GM19463 (cell line): ENCODE measurements at regions not wholly inside any gene's neighbourhood (a gene's known extent, or its start where the extent isn't known, plus 50 kb on each side); places are given as distances from the start of the nearest gene placed in this dataset.

Experiments
- ATAC-seq: cut with Tn5 transposase; IDR thresholded peaks from one replicate; pipeline ENCODE4 v1.9.1; 2021; ENCODE audit warnings: mild to moderate bottlenecking, moderate library complexity; ENCODE audit not compliant: unreplicated experiment

DNA sequence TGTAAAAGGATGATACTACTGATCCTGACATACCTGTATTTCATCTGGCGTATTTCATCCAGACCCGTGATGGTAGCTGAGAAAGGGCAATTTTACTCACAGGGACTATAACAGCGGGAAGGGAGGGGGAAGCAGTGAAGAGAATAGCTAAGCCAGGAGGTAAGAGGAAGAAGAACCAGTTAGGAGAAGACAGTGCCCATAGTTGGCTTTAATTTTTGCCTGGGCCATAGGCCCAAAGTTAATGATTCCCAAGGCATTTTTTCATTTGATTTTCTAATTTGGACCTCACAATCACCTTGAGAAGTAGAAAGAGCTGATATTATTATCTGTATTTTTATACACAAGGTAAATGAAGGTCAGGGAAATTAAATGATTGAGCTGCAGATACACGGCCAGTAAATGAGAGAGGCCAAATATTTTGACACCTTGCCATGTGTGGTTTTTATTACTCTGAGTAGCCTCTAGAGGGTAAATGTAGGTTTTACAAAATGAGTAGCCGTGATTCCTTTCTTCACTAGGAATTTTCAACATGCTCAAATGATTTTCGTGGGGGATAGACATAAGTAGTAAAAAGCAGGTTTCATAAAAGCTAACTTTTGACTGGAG, 382.2 kb downstream of the FUT8 start:
- ATAC-seq = no peak

DNA sequence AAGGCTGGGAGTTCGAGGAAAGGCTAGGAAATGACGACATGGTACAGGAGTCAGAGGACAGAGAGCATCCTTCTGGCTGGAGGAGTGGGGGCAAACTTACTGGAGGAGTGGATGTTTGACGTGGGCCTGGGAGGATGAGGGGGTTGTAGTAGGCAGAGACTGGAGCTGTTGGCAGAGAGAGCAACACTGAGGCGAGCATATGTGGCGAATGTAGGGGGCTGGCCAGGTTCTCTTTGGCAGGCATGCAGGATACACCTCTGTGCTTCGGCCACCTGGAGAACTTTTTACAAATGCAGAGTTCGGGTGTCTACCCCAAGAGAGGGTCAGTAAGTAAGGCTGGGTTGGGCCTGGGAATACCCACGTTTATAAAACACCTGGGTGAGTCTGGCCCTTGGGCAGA, 385.7 kb downstream of the FUT8 start:
- no peak for ATAC-seq

DNA sequence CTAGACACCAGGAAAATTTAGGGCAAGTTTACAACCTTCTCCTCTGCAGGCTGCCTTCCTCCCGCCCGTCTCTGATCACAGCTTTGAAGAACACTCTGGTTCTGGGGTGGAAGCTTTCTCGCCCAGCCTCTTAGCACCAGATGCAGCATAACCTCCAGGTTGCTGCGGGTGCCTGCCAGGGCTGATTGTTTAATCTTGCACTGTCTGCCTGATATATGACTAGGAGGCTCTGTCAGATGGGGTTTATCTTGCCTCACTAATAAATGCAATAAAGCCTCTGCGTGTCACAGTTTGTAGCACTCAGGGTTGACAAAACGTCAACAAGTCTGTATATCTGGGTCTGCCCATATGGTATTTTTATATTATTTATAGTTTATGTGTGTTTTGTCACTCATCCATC, 388.2 kb downstream of the FUT8 start:
- no peak for ATAC-seq

DNA sequence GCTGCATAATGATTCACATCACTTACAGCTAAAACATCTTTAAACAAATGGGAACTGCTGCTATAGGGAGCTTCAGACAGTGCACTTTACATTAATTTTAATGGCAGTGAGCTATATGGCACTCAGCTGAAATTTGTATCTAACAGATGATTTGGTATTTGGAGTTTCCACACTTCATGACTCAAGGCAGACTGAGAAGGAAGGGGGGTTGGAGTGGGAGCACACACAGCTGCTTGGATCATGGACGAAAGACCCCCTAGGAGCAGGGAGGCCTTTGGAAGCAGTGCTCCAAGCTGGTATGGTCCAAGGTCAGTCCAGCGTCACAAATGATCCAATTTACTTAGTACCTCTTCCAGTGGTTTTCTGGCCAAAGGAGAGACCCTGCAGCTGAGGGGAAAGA, 389.7 kb downstream of the FUT8 start:
- no peak for ATAC-seq

DNA sequence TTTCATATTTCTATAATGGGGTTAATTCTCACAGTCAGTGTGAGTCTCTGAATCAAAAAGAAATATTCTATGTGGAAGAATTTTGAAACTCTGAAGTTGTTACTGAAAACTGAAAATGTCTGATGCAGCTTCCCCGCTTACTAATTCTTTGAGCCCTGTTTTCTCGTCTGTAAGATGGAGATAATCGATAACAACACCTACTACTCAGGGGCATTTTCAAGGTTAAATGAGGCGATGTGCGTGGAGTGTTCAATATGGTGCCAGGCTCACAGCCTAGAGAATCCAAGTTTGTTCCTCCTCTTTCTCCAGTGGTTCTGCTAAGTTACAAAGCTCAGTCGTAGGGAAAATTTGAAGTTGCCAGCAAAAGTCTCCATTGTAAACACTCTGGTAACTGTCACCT, 391.4 kb downstream of the FUT8 start:
- no peak for ATAC-seq

DNA sequence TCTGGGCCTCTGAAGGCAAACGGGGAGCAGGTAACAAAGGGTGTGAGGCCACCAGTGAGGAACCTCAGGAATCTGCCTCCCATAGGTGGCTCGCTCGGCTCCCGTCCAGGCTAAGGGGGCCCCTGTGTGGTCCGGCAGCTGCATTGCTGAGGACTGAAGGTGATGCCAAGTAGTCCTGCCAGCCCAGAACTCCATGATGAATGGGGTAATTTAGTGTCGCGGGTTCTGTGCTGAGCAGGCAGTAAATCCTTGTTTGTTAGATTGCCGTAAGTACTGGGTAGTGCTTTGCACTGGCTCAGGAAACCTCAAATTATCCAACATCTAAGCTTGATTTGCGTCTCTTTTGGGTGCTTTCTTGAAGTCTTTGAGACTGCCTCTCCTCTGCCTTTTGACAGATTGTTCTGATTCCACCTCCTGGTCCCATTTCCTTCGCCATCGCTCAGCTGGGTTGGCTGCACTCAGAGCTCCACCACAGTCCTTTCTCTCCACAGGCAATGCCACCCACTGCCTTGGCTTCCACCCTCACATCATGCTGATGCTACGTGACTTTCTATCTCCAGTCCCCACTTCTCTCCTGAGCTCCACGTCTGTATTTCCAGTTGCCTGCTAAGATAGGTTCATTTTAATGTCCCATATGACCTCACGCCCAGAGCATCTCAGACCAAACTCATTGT, 392.0 kb downstream of the FUT8 start:
- no peak for ATAC-seq

DNA sequence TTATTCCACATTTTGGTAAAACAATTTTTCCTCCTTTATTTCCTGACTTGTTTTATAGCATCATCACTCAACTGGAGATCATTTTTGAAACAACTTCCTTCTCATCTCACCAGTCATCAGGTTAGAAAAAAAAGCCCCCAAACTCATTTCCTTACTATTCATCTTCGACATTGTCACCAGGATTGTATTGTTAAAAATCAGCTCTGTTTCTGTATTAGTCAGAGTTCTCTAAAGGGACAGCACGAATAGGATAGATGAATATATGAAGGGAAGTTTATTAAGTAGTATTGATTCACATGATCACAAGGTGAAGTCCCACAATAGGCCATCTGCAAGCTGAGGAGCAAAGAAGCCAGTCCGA, 392.6 kb downstream of the FUT8 start:
- no peak for ATAC-seq

DNA sequence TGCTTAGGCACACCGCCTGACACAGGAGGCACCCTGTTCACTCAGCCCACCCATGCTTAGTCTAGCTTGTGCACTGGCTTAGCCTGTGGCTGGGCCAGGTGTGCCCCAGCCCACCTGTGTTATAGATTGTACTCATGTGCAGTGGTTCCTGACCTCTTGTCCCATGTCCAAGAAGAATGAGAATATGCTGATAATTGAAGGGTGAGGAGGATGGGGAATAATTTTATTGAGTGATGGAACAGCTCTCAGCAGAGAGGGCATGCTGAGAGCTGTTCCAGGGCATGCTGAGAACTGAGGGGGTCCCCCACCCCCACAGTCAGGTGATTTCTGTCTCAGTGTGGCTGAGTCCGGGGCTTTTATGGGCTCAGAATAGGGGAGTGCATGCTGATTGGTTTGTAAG, 395.9 kb downstream of the FUT8 start:
- ATAC-seq = no peak

DNA sequence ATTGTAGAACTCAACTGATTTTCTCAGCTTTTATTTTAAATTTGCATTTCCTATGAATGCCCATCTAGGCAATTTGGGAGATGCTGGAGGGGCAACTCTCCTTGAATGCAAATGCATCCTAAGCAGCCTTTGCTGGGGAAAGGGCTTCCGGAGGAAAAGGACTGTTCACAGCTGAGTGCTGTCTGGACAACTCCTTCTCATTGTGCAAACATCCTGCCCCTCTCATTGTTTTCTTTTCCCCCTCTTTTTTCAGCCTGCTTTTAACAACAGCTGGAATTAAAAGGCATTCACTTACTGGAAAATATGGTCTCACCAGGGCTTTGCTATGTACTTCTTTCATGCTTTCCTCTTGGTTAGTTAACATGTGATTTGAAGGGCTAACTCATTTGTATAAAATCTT, 397.8 kb downstream of the FUT8 start:
- no peak for ATAC-seq

DNA sequence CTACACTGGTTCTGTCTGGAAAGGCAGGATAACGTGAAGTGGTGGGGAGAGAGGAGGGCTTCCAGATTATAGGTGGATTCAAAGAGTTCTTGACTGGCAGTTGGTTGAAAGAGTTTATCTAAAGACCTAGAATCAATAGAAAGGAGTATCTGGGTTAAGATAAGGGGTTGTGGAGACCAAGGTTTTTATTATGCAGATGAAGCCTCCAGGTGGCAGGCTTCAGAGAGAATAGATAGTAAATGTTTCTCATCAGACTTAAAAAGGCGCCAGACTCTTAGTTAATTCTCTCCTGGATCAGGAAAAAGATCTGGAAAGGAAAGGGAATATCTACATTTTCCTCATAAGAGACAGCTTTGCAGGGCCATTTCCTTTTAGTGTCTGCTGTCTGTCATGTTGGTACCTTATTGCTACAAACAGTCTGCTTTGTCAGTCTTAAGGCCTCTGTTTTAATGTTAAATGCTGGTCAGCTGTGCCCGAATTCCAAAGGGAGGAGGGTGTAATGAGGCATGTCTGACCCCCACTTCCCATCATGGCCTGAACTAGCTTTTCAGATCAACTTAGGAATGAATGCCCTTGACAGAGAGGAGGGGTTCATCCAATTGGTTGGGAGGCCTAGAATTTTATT, 401.3 kb downstream of the FUT8 start:
- no peak for ATAC-seq

DNA sequence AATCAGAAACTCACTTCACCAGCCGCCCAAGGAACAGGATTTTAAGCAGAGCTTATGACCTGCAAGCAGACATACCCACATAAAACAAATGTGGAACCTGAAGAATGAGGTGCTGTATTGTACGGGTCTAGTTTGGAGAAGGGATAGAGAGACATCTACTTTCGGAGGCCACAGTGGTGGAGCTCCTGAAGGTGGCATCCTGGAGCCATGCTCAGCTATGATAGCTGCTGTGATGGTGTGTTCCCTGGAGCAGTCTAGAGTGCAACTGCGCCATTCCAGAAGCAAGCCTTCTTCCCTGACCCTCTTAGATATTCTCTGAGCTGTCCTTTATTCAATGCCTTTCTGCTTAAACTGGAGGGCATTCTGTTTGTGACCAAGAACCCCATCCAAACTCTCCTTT, 402.6 kb downstream of the FUT8 start:
- no peak for ATAC-seq

DNA sequence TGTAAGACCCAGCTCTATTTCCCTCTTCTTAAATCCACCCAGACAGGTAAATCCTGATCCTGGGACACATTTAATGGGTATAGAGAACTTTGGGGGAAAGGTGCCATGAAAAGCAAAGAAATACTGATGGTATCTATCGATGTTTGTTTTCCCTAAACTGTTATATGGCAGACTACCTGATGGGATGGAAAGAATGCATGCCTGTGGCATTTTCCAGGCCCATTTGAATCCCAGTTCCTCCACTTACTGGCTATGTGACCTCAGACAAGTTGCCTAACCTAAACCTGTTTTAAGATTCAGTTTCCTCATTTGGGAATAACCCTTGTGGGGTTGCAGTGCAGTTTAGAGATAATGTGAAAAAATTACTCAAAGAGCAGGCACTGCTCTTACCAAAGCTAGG, 404.5 kb downstream of the FUT8 start:
- no peak for ATAC-seq

DNA sequence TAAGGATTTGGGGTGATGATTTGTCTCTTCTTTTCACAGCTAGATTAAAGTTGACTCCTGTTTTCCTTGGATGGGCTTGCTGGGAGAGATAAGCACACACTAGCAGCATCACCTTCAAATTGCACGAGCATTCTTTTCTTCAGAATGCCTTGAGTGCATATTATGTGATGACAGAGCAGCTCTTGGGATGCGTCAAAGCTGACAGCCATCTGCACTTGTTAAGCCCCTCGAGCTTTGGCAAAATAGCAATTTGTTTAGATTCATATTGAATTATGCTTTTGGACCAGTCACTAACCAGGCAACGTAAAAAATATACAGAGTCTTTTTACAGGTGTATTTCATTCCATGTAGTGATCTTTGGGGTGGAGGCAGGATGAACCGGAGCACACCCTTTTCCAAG, 407.0 kb downstream of the FUT8 start:
- ATAC-seq = no peak

DNA sequence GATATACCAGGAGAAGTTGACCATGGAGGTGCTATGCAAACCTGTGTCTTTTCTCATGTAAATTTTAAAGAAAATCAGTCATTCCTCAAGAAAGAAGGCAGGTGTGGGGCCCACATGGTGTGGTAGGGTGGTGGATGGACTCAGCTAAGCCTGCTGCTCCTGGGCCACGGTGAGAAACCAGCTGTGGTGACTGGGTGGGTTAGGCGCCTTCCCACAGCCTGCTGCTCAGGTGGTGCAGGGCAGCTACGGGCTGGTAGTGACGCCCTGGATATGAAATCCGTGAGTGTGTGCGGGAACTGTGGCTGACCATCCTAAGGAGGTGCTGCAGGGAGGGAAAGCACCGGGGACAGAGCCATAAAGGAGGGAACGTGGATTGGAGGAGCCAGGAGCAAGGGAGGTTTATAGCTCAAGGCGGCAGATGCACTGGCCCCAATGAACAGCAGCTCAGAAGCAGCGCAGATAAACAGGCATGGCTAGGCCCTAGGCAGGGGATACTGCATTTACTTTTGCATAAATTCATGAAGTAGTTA, 408.8 kb downstream of the FUT8 start:
- ATAC-seq = no peak

DNA sequence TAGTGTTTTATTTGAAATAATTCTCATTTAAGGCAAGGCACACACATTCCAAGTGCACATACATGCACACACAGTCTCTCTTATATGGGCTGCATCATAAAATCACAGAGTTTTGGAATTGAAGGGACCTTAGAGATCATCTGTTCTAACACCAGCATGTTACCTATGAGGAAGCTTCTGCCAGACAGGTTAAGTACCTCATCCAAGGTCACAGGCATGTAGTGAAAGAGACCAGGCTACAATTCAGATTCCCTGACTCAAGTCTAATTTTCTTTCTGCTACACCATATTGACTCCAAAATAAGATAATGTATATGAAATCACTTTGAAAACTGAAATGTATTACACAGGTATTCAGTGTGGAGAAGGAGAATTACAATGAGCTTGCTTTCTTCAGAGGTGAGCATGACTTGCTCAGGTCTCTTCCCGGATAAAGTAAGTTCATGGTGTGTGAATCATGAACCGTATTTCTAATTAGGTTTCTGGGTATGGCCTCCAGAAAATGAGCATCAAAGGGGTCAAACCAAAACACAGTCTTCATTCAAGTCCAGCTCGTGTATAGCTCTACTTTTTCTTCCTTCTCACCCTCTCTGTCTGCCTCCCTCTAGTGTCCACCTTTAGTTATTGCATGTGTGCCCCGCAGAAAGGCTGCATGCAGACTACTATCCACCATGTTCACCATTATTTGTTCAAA, 411.9 kb downstream of the FUT8 start:
- no peak for ATAC-seq

DNA sequence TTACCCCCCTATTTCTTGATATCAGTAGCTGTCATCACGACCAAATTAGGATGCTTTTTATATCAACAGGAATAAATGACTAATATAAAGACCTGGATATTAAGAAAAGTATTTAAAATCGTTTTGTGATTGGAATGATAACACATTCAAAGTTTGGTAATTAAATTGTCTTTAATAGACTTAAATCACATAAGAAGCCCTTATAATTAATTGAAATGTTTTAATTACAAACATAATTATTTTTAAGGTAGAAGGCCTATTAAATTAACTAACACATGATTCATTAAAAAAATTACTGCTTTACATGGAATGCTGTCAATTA, 412.4 kb downstream of the FUT8 start:
- no peak for ATAC-seq

DNA sequence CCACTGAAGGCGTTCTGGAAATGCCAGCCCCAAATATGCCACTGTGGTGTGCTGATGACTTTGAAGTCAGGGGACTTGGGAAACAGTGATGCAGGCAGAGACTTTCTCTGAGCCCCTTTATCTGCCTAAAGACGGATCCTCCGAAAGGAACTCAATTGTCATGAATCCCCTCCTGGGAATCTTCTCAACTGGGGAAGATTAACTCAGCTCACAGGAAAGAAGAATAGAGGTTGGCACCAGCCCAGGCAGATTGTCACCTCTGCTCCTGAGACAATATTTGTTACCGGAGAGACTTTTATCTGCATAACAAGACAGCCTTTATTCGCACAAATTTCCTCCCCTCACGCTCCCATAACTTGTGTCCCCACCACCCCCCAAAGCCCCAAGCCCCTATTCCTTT, 414.4 kb downstream of the FUT8 start:
- ATAC-seq = no peak

DNA sequence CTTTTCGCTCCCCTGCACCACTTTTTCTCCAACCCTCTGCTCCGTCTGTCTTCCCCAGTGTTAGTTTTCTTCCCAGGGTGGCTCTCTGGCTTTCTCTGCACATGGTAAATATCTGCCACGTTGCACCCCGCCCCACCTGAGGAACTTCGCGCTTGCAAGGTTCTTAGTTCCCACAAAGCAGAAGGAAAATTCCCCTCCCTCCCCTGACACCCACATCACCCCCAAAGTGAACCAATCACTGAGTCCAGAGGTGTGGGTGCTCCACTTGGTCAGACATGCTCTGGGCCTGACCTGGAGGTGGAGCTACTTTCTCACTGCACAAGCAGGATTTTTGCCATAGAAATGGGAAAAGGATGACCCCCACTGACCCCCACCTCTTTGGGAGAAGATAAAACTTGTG, 415.0 kb downstream of the FUT8 start:
- ATAC-seq = no peak

DNA sequence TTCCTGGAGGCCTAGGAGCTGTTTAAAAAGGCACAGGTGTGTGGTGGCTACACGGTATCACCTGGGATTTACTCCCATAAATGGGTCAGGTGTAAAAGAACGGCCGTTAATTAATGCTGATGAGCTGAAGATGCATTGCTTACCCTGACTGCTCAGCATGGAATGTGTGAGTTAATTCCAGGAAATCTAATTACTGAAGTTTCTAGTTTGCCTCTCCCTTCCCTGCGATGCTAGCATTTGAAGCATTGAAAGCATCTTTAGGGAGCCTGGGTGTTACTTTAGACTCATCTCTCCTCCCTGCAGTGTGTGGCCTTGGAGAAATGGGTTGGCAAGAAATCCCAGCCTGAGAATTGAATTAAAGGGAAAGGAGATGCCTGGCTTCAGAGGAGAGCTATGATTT, 415.9 kb downstream of the FUT8 start:
- ATAC-seq = no peak

DNA sequence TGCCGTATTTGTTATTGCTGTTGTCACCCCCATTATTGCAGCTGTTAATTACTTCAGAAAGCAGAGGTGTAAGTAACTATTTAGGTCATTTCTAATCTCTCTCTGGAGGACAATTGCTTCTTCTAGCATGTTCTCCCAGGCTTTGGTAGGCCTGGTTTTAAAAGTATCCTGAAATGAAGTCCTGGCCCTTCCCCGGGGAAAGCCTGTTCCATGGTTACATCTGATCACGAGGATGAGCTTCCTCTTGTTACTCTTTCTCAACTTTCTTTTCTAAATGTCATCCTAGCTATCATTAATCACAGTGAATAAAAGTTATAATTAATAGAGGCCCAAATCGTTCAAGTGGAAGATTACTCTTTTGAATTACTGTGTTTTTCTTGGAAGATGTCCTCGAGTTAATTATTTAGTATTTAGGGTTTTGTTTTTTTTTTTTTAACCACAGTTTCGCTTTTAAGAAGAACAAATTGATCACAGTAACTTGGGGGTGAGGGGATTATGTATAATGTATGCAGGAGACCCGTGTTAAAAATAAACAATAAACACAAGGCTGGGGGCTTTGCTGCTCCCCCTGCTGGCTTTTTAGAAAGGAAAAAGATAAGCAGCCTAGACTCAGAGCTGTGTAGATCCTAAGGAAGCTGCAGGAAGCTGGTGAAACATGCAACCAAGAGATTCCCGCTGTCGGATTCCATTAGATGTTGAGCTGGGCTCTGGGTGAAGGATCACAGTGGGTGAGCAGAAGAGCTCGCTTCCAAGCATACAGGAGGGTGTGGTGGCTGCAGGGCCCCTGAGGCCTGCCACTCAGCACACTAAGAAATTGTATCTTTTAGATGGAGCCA, 420.1 kb downstream of the FUT8 start:
- no peak for ATAC-seq

DNA sequence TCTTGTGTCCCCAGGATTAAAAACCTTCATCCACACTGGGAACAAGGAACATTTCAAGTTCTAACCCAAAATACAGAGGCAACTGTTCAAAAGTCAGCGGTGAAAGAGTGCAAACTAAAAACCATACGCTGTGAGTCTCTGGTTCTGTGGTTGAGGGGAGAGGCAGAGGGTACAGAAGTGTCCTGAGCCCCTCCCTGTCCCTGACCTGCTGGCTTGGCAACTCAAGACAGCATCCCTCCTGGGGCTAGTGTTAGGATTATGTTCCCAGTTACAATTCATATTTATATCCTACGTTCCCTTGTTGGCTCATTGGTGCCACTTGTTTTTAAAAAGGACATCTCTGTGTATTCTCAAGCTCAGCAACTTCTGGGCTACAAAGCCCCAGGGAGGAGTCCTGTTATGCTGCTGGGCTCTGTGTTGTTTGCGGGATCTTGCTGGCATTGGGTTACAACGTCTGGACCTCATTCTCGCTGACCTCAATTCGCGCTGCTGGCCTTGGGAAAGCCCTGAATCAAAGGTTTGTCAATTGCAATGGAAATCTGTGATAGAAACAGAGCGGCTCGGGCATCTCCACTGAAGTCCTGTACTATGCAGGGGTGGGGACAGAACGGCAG, 420.8 kb downstream of the FUT8 start:
- no peak for ATAC-seq
